ENCODE measurements at regions not wholly inside any gene's neighbourhood (a gene's known extent, or its start where the extent isn't known, plus 50 kb on each side); places are given as distances from the start of the nearest gene placed in this dataset.

DNA sequence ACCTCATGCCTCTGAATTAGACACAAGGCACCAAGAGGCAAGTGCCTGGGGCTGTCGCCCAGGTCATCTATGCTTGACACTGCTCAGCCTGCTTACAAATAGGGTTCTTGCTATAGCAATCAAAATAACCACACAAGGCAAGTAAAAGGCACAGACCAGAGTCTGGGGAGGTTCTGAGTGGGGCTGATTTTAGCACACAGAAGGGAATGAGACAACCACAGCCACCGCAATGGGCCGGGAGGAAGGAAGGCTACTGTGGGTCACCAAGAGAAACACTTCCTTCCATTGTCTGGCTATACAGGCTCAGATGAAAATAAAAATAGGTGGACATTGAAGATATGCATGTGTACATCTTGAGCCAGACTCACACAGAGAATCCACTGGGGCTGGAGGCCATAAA is 159.1 kb downstream of the DLEU7 start:
- no peaks in the 10 kb centered on the region for H3K27me3 Mint-ChIP-seq (ENCODE audit: unreplicated experiment)
- H3K36me3 Mint-ChIP-seq (ENCODE audit: unreplicated experiment) = no peaks in the 10 kb centered on the region
- DNase-seq (ENCODE audit: extremely low spot score, unreplicated experiment) = no peak
- no peak for TF ChIP-seq CTCF (IDR thresholded peaks at IDR 0.05)
- H3K9me3 Mint-ChIP-seq (ENCODE audit: unreplicated experiment) = no peaks in the 10 kb centered on the region
- peaks cover 28% of the 10 kb centered on the region for H3K4me1 Mint-ChIP-seq (ENCODE audit: unreplicated experiment)
- H3K4me3 Mint-ChIP-seq (ENCODE audit: unreplicated experiment) = no peak overlapping the region
- H3K27ac Mint-ChIP-seq (ENCODE audit: unreplicated experiment) = no peak overlapping the region

DNA sequence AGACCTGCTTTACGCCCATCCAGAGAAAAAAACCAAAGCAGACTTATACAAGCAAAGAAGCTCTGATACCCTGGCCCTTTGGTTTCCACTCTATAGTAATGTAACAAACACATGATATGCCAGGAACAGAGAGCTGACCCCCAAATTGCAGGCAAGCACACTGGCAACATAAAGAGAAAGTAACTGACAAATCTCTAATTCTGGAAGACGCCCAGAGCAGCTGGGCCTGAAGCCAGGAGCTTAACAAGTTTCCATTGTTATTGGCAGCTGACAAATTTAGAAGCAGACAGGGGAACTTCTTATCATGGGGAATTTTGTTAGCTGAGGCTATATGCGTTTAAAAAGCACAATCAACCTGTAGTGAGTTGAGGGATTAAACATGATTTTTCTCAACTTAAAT is 158.0 kb downstream of the DLEU7 start:
- Mint-ChIP-seq H3K27me3 (ENCODE audit: unreplicated experiment) (no peaks in the 10 kb centered on the region), H3K27ac (ENCODE audit: unreplicated experiment) (peak overlapping the region; percentile 72), H3K9me3 (ENCODE audit: unreplicated experiment) (no peaks in the 10 kb centered on the region), H3K4me3 (ENCODE audit: unreplicated experiment) (no peak overlapping the region), H3K36me3 (ENCODE audit: unreplicated experiment) (no peaks in the 10 kb centered on the region), H3K4me1 (ENCODE audit: unreplicated experiment) (peaks cover 18% of the 10 kb centered on the region)
- DNase-seq (ENCODE audit: extremely low spot score, unreplicated experiment) = no peak
- no peak for TF ChIP-seq CTCF (IDR thresholded peaks at IDR 0.05)

GRCh38 chr13:50685956-50686355 is 157.5 kb downstream of the DLEU7 start:
- Mint-ChIP-seq H3K27me3 (ENCODE audit: unreplicated experiment) (no peaks in the 10 kb centered on the region), H3K9me3 (ENCODE audit: unreplicated experiment) (no peaks in the 10 kb centered on the region), H3K27ac (ENCODE audit: unreplicated experiment) (peak overlapping the region; percentile 10), H3K4me3 (ENCODE audit: unreplicated experiment) (no peak overlapping the region), H3K4me1 (ENCODE audit: unreplicated experiment) (peaks cover 19% of the 10 kb centered on the region), H3K36me3 (ENCODE audit: unreplicated experiment) (no peaks in the 10 kb centered on the region)
- TF ChIP-seq CTCF (IDR thresholded peaks at IDR 0.05) = no peak
- DNase-seq (ENCODE audit: extremely low spot score, unreplicated experiment) = no peak

DNA sequence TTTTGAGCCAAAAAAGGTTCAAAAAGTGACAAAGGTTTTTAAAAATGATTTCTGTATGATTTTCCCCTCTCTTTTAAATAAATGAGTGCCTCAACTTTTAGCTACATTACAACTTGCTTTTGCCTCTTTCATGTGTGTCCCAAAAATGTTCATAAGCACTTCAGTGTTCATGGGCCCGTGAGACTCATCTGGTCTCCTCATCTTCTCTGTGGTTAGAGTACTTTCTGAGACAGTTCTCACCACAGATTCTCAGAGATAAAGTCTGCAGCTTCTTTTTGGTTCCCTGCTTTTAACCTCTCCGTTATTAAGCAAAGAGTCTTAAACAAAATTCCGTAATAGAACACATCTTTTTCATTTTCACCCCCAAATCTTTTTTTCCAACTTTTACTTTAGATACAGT is 156.9 kb downstream of the DLEU7 start:
- no peak overlapping the region for H3K4me3 Mint-ChIP-seq (ENCODE audit: unreplicated experiment)
- TF ChIP-seq CTCF (IDR thresholded peaks at IDR 0.05) = no peak
- no peaks in the 10 kb centered on the region for H3K27me3 Mint-ChIP-seq (ENCODE audit: unreplicated experiment)
- no peak overlapping the region for H3K27ac Mint-ChIP-seq (ENCODE audit: unreplicated experiment)
- no peak for DNase-seq (ENCODE audit: extremely low spot score, unreplicated experiment)
- no peaks in the 10 kb centered on the region for H3K9me3 Mint-ChIP-seq (ENCODE audit: unreplicated experiment)
- H3K4me1 Mint-ChIP-seq (ENCODE audit: unreplicated experiment) = peaks cover 25% of the 10 kb centered on the region
- H3K36me3 Mint-ChIP-seq (ENCODE audit: unreplicated experiment) = no peaks in the 10 kb centered on the region

GRCh38 chr13:50687545-50687944 is 155.9 kb downstream of the DLEU7 start:
- Mint-ChIP-seq H3K36me3 (ENCODE audit: unreplicated experiment) (no peaks in the 10 kb centered on the region), H3K4me3 (ENCODE audit: unreplicated experiment) (no peak overlapping the region), H3K27me3 (ENCODE audit: unreplicated experiment) (no peaks in the 10 kb centered on the region), H3K9me3 (ENCODE audit: unreplicated experiment) (no peaks in the 10 kb centered on the region), H3K27ac (ENCODE audit: unreplicated experiment) (no peak overlapping the region), H3K4me1 (ENCODE audit: unreplicated experiment) (peaks cover 35% of the 10 kb centered on the region)
- DNase-seq (ENCODE audit: extremely low spot score, unreplicated experiment) = no peak
- no peak for TF ChIP-seq CTCF (IDR thresholded peaks at IDR 0.05)
